SK-N-SH (cell line): ENCODE measurements at regions not wholly inside any gene's neighbourhood (a gene's known extent, or its start where the extent isn't known, plus 50 kb on each side); places are given as distances from the start of the nearest gene placed in this dataset.

Experiments
- CTCF ChIA-PET: fragments of 300-600, 350-600 bp; formaldehyde crosslinking; extraction: SDS; loops from one replicate; lab custom pipeline; 2021; lab: Yijun Ruan, JAX
- POLR2A ChIA-PET: fragments of 350-600 bp; sonication (Branson Sonifier 250); formaldehyde crosslinking; extraction: SDS; loops from one replicate; lab custom pipeline; 2020; ENCODE audit warnings: antibody characterized with exemption, inconsistent platforms; lab: Yijun Ruan, JAX
- DNase-seq: peaks from one replicate; pipeline ENCODE4 v3.0.0; 2012
- H2AFZ ChIP-seq: fragments of 200-600 bp; sonication (generic); 2 replicates; pipeline ENCODE4 v1.8.1; 2016; ENCODE audit warnings: antibody characterized with exemption, mild to moderate bottlenecking, low read depth
- H3F3A ChIP-seq: fragments of 200-600 bp; sonication (generic); replicated peaks from 2 replicates; pipeline ENCODE3; 2016; ENCODE audit warnings: antibody characterized with exemption, mild to moderate bottlenecking; ENCODE audit not compliant: insufficient read depth
- H3K27ac ChIP-seq, 2 experiments: fragments of 200-500 bp in 1 of 2; fragments of 200-600 bp in 1 of 2; sonication (Bioruptor generic) in 1 of 2; sonication (generic), shearing (Covaris generic) in 1 of 2; 2 replicates each; pipeline versions ENCODE4 v1.5.1 to v1.6.1; 2014 to 2016; ENCODE audit warnings: low read depth in 2 of 2, inconsistent platforms in 1 of 2, low read length in 1 of 2, mild to moderate bottlenecking in 1 of 2, mixed read lengths in 1 of 2
- H3K27me3 ChIP-seq: fragments of 200-600 bp; sonication (generic), shearing (Covaris generic); 2 replicates; pipeline ENCODE4 v1.6.1; 2016; ENCODE audit warnings: mixed run types; ENCODE audit not compliant: insufficient read depth
- H3K36me3 ChIP-seq, 2 experiments: fragments of 200-500 bp in 1 of 2; fragments of 200-600 bp in 1 of 2; sonication (Bioruptor generic) in 1 of 2; sonication (generic) in 1 of 2; replicated peaks in 1 of 2; 2 replicates each; pipeline versions ENCODE3 to v1.5.1; 2014 to 2016; ENCODE audit warnings: low read length in 1 of 2, mild to moderate bottlenecking in 1 of 2; ENCODE audit not compliant: insufficient read depth in 2 of 2, control insufficient read depth in 1 of 2
- H3K4me1 ChIP-seq, 2 experiments: fragments of 200-500 bp in 1 of 2; fragments of 200-600 bp in 1 of 2; sonication (Bioruptor generic) in 1 of 2; sonication (generic), shearing (Covaris generic) in 1 of 2; 2 replicates each; pipeline versions ENCODE4 v1.5.1 to v1.6.1; 2014 to 2016; ENCODE audit warnings: low read depth in 1 of 2, low read length in 1 of 2, mixed run types in 1 of 2; ENCODE audit not compliant: insufficient read depth in 2 of 2, control insufficient read depth in 1 of 2
- H3K4me2 ChIP-seq: fragments of 200-600 bp; sonication (generic), shearing (Covaris generic); 2 replicates; pipeline ENCODE4 v1.6.1; 2017; ENCODE audit warnings: mixed run types
- H3K4me3 ChIP-seq, 2 experiments: fragments of 200-500 bp in 1 of 2; fragments of 200-600 bp in 1 of 2; sonication (Bioruptor generic) in 1 of 2; sonication (generic), shearing (Covaris generic) in 1 of 2; 2 replicates each; pipeline versions ENCODE4 v1.5.1 to v1.8.1; 2014 to 2016; ENCODE audit warnings: low read depth in 2 of 2, inconsistent platforms in 1 of 2, low read length in 1 of 2, mild to moderate bottlenecking in 1 of 2, mixed read lengths in 1 of 2, moderate library complexity in 1 of 2
- H3K79me2 ChIP-seq: fragments of 200-600 bp; sonication (generic); 2 replicates; pipeline ENCODE4 v1.8.1; 2017; ENCODE audit warnings: mild to moderate bottlenecking; ENCODE audit not compliant: insufficient read depth
- H3K9ac ChIP-seq: fragments of 200-600 bp; sonication (generic); 2 replicates; pipeline ENCODE4 v1.6.1; 2017; ENCODE audit warnings: mixed run types
- H3K9me2 ChIP-seq: fragments of 200-600 bp; sonication (generic); 2 replicates; pipeline ENCODE4 v1.6.1; 2017; ENCODE audit warnings: mixed run types
- H3K9me3 ChIP-seq: fragments of 200-600 bp; sonication (generic); 2 replicates; pipeline ENCODE4 v1.6.1; 2017; ENCODE audit warnings: mixed run types, mild to moderate bottlenecking, moderate library complexity
- H4K20me1 ChIP-seq: fragments of 200-600 bp; sonication (generic); 2 replicates; pipeline ENCODE4 v1.6.1; 2017; ENCODE audit warnings: mild to moderate bottlenecking, mixed run types; ENCODE audit not compliant: insufficient read depth
- CHD2 ChIP-seq: fragments of 150-350 bp; IDR thresholded peaks from 2 replicates; pipeline ENCODE4 v1.6.1; 2018; ENCODE audit warnings: low read length; ENCODE audit not compliant: partially characterized antibody
- CTCF ChIP-seq: fragments of 200-600 bp; sonication (generic); IDR thresholded peaks from 2 replicates; pipeline ENCODE4 v1.6.1; 2017; ENCODE audit warnings: antibody characterized with exemption, mild to moderate bottlenecking, moderate library complexity
- ELF1 ChIP-seq: IDR thresholded peaks from 2 replicates; pipeline ENCODE4 v1.4.0; 2012
- EP300 ChIP-seq, 2 experiments: IDR thresholded peaks; 2 replicates each; pipeline versions ENCODE4 v1.4.0 to v1.6.1; 2012; ENCODE audit warnings: borderline replicate concordance in 1 of 2, low read depth in 1 of 2, low read length in 1 of 2
- EZH2phosphoT487 ChIP-seq: fragments of 200-600 bp; sonication (generic); IDR thresholded peaks from 2 replicates; pipeline ENCODE4 v1.6.1; 2017; ENCODE audit warnings: low read depth, mixed run types, mild to moderate bottlenecking, antibody characterized with exemption, moderate library complexity, borderline replicate concordance
- FOSL2 ChIP-seq: IDR thresholded peaks from 2 replicates; pipeline ENCODE4 v1.4.0; 2012; ENCODE audit warnings: low read depth, mild to moderate bottlenecking, moderate library complexity, borderline replicate concordance
- GABPA ChIP-seq: IDR thresholded peaks from 2 replicates; pipeline ENCODE4 v1.4.0; 2012; ENCODE audit warnings: low read depth, mild to moderate bottlenecking
- GATA2 ChIP-seq: sonication (generic); formaldehyde crosslinking; IDR thresholded peaks from 2 replicates; pipeline ENCODE4 v1.5.0; 2020; ENCODE audit warnings: mild to moderate bottlenecking, missing genetic modification reagents
- JUND ChIP-seq: IDR thresholded peaks from 2 replicates; pipeline ENCODE4 v1.4.0; 2012
- MEF2A ChIP-seq: IDR thresholded peaks from 2 replicates; pipeline ENCODE4 v1.4.0; 2012; ENCODE audit warnings: low read depth, borderline replicate concordance
- NFIC ChIP-seq: IDR thresholded peaks from 2 replicates; pipeline ENCODE4 v1.4.0; 2012; ENCODE audit warnings: borderline replicate concordance
- NRF1 ChIP-seq: IDR thresholded peaks from 2 replicates; pipeline ENCODE4 v1.6.1; 2012; ENCODE audit warnings: low read depth, mild to moderate bottlenecking, low read length
- RAD21 ChIP-seq: IDR thresholded peaks from 2 replicates; pipeline ENCODE4 v1.6.1; 2012; ENCODE audit warnings: mild to moderate bottlenecking, low read length
- REST ChIP-seq: IDR thresholded peaks from 2 replicates; pipeline ENCODE4 v1.6.1; 2012; ENCODE audit warnings: mild to moderate bottlenecking, low read depth, low read length, moderate library complexity
- RFX5 ChIP-seq: IDR thresholded peaks from 2 replicates; pipeline ENCODE4 v1.6.1; 2012; ENCODE audit warnings: mild to moderate bottlenecking, improper control_type of control experiment, low read length
- RXRA ChIP-seq: IDR thresholded peaks from 2 replicates; pipeline ENCODE4 v1.4.0; 2012; ENCODE audit warnings: low read depth, mild to moderate bottlenecking, borderline replicate concordance
- SMC3 ChIP-seq: IDR thresholded peaks from 2 replicates; pipeline ENCODE4 v1.6.1; 2012; ENCODE audit warnings: low read depth, low read length, improper control_type of control experiment
- YY1 ChIP-seq: IDR thresholded peaks from 2 replicates; pipeline ENCODE4 v1.4.0; 2012; ENCODE audit warnings: low read depth, mild to moderate bottlenecking
- WGBS: methylation state at CpG from one replicate; pipeline ENCODE4 v1.1.6; 2017; ENCODE audit warnings: low lambda C conversion rate; 5-methylcytosine and 5-hydroxymethylcytosine counted together
- TF ChIP-seq, protein P1 (sequence below): fragments of 150-350 bp; IDR thresholded peaks from 2 replicates; pipeline ENCODE4 v1.6.1; 2016; ENCODE audit warnings: mild to moderate bottlenecking, low read depth, low read length

DNA sequence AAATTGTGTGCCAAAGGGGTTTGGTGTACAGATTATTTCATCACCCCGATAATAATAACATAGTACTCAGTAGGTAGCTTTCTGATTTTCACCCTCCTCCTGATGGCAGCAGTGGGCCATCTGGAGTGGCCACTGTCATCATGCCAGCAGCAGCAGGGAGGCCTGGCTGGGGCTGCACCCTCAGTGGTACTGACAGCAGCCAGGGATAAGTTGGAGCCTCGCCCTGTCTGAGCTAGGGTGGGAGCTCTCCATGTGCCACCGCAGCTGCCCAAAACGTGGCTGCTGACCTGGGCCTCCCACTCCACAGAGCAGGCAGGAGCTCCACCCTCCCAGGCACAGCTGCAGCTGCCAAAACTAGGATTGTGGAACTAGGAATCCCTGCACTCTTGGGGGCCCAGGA is 700.8 kb upstream of the KCND2 start:
- Histone ChIP-seq H3K79me2 (no peaks in the 10 kb centered on the region), H3K27ac (no peak overlapping the region), H3K4me2 (no peak overlapping the region), H3K9ac (no peak overlapping the region), H3K9me2 (no peaks in the 10 kb centered on the region), H3F3A (no peaks in the 10 kb centered on the region), H4K20me1 (no peaks in the 10 kb centered on the region), H3K27me3 (no peaks in the 10 kb centered on the region; the same call in 1 of the 2 replicates), H3K9me3 (no peaks in the 10 kb centered on the region), H3K4me3 (no peak overlapping the region), H3K36me3 (no peaks in the 10 kb centered on the region), H3K4me1 (no peaks in the 10 kb centered on the region), H2AFZ (no peak overlapping the region)
- DNase-seq = no peak
- 4% methylated on average over 4 of the region's 4 CpGs for WGBS
- CTCF ChIA-PET = interaction anchor here (0.8 kb wide), 1 partner anchor 701 kb away, joined by 3 read pairs; the partner anchor contains the start of gene KCND2
- POLR2A ChIA-PET = no interaction called here
- TF ChIP-seq, protein P1, sequence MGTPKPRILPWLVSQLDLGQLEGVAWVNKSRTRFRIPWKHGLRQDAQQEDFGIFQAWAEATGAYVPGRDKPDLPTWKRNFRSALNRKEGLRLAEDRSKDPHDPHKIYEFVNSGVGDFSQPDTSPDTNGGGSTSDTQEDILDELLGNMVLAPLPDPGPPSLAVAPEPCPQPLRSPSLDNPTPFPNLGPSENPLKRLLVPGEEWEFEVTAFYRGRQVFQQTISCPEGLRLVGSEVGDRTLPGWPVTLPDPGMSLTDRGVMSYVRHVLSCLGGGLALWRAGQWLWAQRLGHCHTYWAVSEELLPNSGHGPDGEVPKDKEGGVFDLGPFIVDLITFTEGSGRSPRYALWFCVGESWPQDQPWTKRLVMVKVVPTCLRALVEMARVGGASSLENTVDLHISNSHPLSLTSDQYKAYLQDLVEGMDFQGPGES = no peak
- TF ChIP-seq RAD21 (peak; percentile 37; the same call in 1 of the 2 replicates), MEF2A (no peak), EZH2phosphoT487 (no peak), FOSL2 (no peak)

DNA sequence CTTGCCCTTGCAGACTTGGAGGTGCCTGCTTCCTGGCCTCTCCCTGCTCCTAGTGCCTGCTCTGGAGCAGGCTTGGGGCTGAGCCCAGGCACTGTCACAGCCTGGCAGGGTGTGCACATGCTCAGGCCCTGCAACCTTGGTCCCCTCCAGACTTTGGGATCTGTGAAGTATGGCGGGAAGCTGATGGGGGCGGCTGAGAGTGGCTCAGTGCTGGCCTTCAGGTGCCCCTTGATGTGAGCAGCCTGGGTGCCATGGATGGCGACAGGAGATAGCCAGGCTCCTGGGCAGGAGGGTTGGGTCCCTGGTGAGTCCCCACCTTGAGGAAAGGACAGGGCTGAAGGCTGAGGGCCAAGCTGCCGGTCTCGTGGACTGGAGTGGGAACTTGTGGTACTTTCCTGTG is 700.4 kb upstream of the KCND2 start:
- Histone ChIP-seq H3K36me3 (no peaks in the 10 kb centered on the region), H3K27me3 (no peaks in the 10 kb centered on the region; the same call in 1 of the 2 replicates), H2AFZ (no peak overlapping the region), H3K4me1 (no peaks in the 10 kb centered on the region), H3K27ac (no peak overlapping the region), H3F3A (no peaks in the 10 kb centered on the region), H3K9me2 (no peaks in the 10 kb centered on the region), H3K9me3 (no peaks in the 10 kb centered on the region), H4K20me1 (no peaks in the 10 kb centered on the region), H3K4me3 (no peak overlapping the region), H3K79me2 (no peaks in the 10 kb centered on the region), H3K4me2 (no peak overlapping the region)
- POLR2A ChIA-PET = no interaction called here
- CTCF ChIA-PET = no interaction called here
- 0% methylated on average over 5 of the region's 5 CpGs for WGBS
- DNase-seq = no peak
- TF ChIP-seq, protein P1 = no peak
- no peak for TF ChIP-seq YY1
- no peak for TF ChIP-seq JUND
- no peak for TF ChIP-seq CHD2
- TF ChIP-seq EZH2phosphoT487 = no peak
- no peak for TF ChIP-seq REST
- TF ChIP-seq GATA2 (CRISPR knock-in tag) = no peak
- TF ChIP-seq RXRA = no peak
- no peak for TF ChIP-seq ELF1
- no peak for TF ChIP-seq SMC3
- no peak for TF ChIP-seq CTCF
- TF ChIP-seq NFIC = no peak
- no peak for TF ChIP-seq NRF1
- no peak for TF ChIP-seq GABPA
- TF ChIP-seq RFX5 = no peak
- no peak for TF ChIP-seq EP300 (IDR thresholded peaks at IDR 0.05; ENCODE audit: borderline replicate concordance in 1 of 2, low read depth in 1 of 2, low read length in 1 of 2)
- TF ChIP-seq, all 33 proteins: peak for 0
- no peak overlapping the region for H3K9ac ChIP-seq
